ENCODE measurements at regions not wholly inside any gene's neighbourhood (a gene's known extent, or its start where the extent isn't known, plus 50 kb on each side); places are given as distances from the start of the nearest gene placed in this dataset.

DNA sequence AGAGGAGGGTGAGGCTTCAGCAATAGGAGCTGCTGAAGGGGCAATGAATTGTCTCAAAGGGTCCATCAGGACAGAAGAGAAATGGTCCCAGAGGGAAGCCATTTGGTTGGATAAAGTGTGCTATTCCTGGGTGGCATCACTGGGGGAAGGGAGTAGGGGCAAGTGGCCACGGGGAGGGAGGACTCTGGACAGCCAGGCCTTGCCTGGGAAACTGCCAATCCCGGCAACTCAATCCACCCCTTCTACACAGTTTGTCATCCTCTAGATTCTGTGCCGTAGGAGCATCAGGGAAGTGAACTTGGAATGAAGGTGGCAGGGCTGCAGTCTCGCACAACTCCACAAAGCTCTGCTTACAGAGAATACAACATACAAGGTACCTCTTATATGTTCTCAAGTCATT, 59.5 kb upstream of the RIPOR2 start:
- no peak overlapping the region for H3K4me3 ChIP-seq (ENCODE audit: low read depth, low read length)
- DNase-seq (ENCODE audit: low read depth, low spot score) = no peak
- in situ Hi-C loops (cut with HindIII; ENCODE audit: low sequenced_read_pairs) = no loop called here
- TF ChIP-seq, protein P1, sequence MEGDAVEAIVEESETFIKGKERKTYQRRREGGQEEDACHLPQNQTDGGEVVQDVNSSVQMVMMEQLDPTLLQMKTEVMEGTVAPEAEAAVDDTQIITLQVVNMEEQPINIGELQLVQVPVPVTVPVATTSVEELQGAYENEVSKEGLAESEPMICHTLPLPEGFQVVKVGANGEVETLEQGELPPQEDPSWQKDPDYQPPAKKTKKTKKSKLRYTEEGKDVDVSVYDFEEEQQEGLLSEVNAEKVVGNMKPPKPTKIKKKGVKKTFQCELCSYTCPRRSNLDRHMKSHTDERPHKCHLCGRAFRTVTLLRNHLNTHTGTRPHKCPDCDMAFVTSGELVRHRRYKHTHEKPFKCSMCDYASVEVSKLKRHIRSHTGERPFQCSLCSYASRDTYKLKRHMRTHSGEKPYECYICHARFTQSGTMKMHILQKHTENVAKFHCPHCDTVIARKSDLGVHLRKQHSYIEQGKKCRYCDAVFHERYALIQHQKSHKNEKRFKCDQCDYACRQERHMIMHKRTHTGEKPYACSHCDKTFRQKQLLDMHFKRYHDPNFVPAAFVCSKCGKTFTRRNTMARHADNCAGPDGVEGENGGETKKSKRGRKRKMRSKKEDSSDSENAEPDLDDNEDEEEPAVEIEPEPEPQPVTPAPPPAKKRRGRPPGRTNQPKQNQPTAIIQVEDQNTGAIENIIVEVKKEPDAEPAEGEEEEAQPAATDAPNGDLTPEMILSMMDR (IDR thresholded peaks at IDR 0.05; ENCODE audit: low read depth, low read length) = no peak

DNA sequence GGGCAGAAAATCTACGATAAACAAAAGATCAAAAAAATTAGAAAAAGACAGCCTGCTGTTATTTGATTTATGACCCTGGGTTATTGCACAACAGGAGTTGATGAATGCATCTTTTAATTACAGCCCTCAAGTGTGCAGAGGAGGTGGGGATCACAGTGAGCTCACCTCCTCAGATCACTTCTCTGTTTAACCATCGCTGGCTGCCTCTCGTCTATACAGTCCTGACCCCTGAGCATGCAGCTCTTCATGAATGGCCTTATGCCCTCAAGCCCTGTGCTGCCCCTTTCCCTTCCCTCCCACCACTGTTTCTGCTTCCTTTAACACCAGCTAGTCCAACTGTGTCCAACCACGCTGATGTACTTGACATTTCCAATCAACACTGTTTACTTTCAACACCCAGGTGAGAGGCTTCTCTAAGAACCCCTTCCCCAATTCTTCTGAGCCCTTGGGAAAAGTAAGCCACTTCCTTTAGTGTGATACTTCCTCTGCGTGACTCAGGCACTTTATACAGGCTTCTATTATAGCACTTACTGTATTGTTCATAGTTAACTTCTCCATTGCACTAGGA, 60.6 kb upstream of the RIPOR2 start:
- DNase-seq (ENCODE audit: low read depth, low spot score) = no peak
- in situ Hi-C loops (cut with HindIII; ENCODE audit: low sequenced_read_pairs) = no loop called here
- no peak overlapping the region for H3K4me3 ChIP-seq (ENCODE audit: low read depth, low read length)
- TF ChIP-seq, protein P1 (IDR thresholded peaks at IDR 0.05; ENCODE audit: low read depth, low read length) = no peak

DNA sequence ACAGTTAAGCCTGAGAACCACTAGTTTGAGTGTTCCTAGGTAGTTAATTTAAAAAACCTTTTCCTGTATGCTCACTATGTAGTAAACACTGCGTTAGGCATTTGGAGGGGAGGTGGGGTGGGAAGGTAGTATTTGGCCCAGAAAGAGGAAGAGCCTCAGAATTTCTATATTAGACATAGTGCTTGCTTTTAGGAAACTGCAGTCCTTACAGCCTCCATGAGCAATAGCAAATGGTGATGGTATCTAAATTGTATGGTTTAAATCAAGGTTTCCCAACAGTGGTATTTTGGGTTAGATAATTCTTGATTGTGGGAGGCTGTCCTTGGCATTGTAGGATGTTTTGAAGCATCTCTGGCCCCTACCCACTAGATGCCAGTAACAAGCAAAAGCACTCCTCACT, 61.5 kb upstream of the RIPOR2 start:
- DNase-seq (ENCODE audit: low read depth, low spot score) = no peak
- no peak overlapping the region for H3K4me3 ChIP-seq (ENCODE audit: low read depth, low read length)
- TF ChIP-seq, protein P1 (IDR thresholded peaks at IDR 0.05; ENCODE audit: low read depth, low read length) = no peak
- in situ Hi-C loops (cut with HindIII; ENCODE audit: low sequenced_read_pairs) = no loop called here

GRCh38 chr6:24997905-24998304, 62.1 kb upstream of the RIPOR2 start:
- no peak overlapping the region for H3K4me3 ChIP-seq (ENCODE audit: low read depth, low read length)
- DNase-seq (ENCODE audit: low read depth, low spot score) = no peak

DNA sequence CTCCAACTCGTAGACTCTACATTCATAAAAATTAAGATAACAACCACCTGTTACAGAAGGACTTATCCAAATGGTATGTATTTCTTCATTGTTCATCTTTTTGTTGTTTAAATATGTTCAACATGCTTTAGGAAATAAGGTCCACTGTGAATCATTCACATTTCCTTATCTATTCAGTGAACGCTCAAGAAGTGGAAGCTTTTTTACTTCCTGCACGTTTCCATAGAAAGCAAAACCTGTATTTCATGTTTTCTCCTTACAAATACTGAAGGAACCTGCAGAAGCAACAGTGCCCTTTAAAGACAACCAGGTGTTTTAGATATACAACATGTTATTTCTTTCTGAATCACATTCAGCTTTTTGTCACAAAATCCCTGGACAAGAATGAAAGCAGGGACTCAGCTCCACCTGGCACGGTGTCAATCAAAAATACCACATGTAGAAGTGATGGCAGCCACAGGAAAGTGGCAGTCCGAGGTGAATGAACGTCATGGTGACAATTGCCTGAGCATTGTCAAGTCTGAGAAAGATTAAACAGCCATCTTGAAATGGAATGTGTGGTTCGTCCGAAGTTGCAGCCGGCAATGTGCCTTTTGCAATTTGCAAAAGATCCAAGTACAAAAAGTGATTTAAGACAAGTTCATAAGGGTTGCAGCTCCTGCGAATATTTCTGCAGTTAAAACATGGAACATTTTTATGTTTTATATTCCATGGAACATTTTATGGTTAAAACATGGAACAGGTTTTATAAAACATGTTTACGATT, 66.7 kb upstream of the RIPOR2 start:
- H3K4me3 ChIP-seq (ENCODE audit: low read depth, low read length) = no peak overlapping the region
- in situ Hi-C loops (cut with HindIII; ENCODE audit: low sequenced_read_pairs) = no loop called here
- DNase-seq (ENCODE audit: low read depth, low spot score) = no peak
- TF ChIP-seq, protein P1 (IDR thresholded peaks at IDR 0.05; ENCODE audit: low read depth, low read length) = no peak

More at GRCh38 chr6:24997905-24998304, 62.1 kb upstream of the RIPOR2 start:
- in situ Hi-C loops (cut with HindIII; ENCODE audit: low sequenced_read_pairs) = no loop called here
- TF ChIP-seq, protein P1 (IDR thresholded peaks at IDR 0.05; ENCODE audit: low read depth, low read length) = no peak

GRCh38 chr6:25004357-25004756, 68.6 kb upstream of the RIPOR2 start:
- H3K4me3 ChIP-seq (ENCODE audit: low read depth, low read length) = no peak overlapping the region
- DNase-seq (ENCODE audit: low read depth, low spot score) = no peak
- in situ Hi-C loops (cut with HindIII; ENCODE audit: low sequenced_read_pairs) = no loop called here
- TF ChIP-seq, protein P1 (IDR thresholded peaks at IDR 0.05; ENCODE audit: low read depth, low read length) = no peak
